ENCODE measurements at regions not wholly inside any gene's neighbourhood (a gene's known extent, or its start where the extent isn't known, plus 50 kb on each side); places are given as distances from the start of the nearest gene placed in this dataset.

GRCh38 chr14:58765418-58765831 is 127.7 kb downstream of the DACT1 start:
- POLR2A ChIA-PET, result no interaction called here
- CTCF ChIA-PET, result interaction anchor here (2.1 kb wide), 1 partner anchor 264 kb away, joined by 5 read pairs; no protein-coding TSS in a partner anchor
- no peak for ATAC-seq
- H3K4me3 Mint-ChIP-seq, result no peak overlapping the region
- H3K27ac Mint-ChIP-seq, result no peak overlapping the region
- H3K9me3 Mint-ChIP-seq, result no peaks in the 10 kb centered on the region
- H3K27me3 Mint-ChIP-seq (ENCODE audit: low read depth), result peaks cover 70% of the 10 kb centered on the region
- no peak for DNase-seq (ENCODE audit: low spot score)
- peaks cover 23% of the 10 kb centered on the region for H3K4me1 Mint-ChIP-seq
- H3K36me3 Mint-ChIP-seq, result no peaks in the 10 kb centered on the region
- TF ChIP-seq, protein P1, sequence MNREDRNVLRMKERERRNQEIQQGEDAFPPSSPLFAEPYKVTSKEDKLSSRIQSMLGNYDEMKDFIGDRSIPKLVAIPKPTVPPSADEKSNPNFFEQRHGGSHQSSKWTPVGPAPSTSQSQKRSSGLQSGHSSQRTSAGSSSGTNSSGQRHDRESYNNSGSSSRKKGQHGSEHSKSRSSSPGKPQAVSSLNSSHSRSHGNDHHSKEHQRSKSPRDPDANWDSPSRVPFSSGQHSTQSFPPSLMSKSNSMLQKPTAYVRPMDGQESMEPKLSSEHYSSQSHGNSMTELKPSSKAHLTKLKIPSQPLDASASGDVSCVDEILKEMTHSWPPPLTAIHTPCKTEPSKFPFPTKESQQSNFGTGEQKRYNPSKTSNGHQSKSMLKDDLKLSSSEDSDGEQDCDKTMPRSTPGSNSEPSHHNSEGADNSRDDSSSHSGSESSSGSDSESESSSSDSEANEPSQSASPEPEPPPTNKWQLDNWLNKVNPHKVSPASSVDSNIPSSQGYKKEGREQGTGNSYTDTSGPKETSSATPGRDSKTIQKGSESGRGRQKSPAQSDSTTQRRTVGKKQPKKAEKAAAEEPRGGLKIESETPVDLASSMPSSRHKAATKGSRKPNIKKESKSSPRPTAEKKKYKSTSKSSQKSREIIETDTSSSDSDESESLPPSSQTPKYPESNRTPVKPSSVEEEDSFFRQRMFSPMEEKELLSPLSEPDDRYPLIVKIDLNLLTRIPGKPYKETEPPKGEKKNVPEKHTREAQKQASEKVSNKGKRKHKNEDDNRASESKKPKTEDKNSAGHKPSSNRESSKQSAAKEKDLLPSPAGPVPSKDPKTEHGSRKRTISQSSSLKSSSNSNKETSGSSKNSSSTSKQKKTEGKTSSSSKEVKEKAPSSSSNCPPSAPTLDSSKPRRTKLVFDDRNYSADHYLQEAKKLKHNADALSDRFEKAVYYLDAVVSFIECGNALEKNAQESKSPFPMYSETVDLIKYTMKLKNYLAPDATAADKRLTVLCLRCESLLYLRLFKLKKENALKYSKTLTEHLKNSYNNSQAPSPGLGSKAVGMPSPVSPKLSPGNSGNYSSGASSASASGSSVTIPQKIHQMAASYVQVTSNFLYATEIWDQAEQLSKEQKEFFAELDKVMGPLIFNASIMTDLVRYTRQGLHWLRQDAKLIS (CRISPR knock-in tag; IDR thresholded peaks at IDR 0.05; ENCODE audit: borderline replicate concordance), result no peak
- no peak for TF ChIP-seq RELA (CRISPR knock-in tag; IDR thresholded peaks at IDR 0.05; ENCODE audit: borderline replicate concordance)
- TF ChIP-seq ELF4 (CRISPR knock-in tag; IDR thresholded peaks at IDR 0.05; ENCODE audit: low read depth), result no peak
- TF ChIP-seq TEAD1 (CRISPR knock-in tag; IDR thresholded peaks at IDR 0.05), result no peak
- no peak for TF ChIP-seq FOXP1 (CRISPR knock-in tag; IDR thresholded peaks at IDR 0.05; ENCODE audit: borderline replicate concordance)
- TF ChIP-seq AR (CRISPR knock-in tag; IDR thresholded peaks at IDR 0.05), result no peak
- no peak for TF ChIP-seq NR2C2 (CRISPR knock-in tag; IDR thresholded peaks at IDR 0.05)

DNA sequence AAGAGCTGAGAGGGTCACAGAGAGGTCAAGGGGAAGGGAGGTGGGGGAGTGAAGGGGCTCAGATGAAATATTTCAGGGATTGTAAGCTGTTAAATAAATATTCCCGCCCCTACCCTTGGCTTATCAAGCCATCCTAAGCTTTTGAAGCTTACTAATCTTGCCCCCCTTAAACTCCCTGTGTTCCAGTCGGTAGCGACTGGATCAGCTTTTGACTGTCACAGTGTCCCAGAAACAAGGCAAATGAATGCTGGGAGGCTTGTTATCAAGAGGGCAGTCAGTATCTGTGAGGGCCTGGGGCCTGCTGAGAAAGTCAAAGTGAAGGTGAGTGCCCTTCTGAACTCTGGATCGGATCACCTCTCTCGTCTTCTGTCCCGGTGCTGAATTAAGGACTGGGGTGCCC is 128.1 kb downstream of the DACT1 start:
- no peak overlapping the region for H3K4me3 Mint-ChIP-seq
- no peak for DNase-seq (ENCODE audit: low spot score)
- no peaks in the 10 kb centered on the region for H3K36me3 Mint-ChIP-seq
- ATAC-seq, result no peak
- H3K27me3 Mint-ChIP-seq (ENCODE audit: low read depth), result peaks cover 75% of the 10 kb centered on the region
- ChIA-PET CTCF (interaction anchor here (2.1 kb wide), 1 partner anchor 264 kb away, joined by 5 read pairs; no protein-coding TSS in a partner anchor), POLR2A (no interaction called here)
- H3K4me1 Mint-ChIP-seq, result peaks cover 26% of the 10 kb centered on the region
- TF ChIP-seq ZNF532 (CRISPR knock-in tag; IDR thresholded peaks at IDR 0.05; ENCODE audit: borderline replicate concordance) (no peak), FOXK1 (CRISPR knock-in tag; IDR thresholded peaks at IDR 0.05) (no peak), CBFB (CRISPR knock-in tag; IDR thresholded peaks at IDR 0.05; ENCODE audit: low read depth) (no peak), TEAD1 (CRISPR knock-in tag; IDR thresholded peaks at IDR 0.05) (no peak), ZNF416 (CRISPR knock-in tag; IDR thresholded peaks at IDR 0.05) (no peak), JUN (CRISPR knock-in tag; IDR thresholded peaks at IDR 0.05) (no peak), CREB1 (CRISPR knock-in tag; IDR thresholded peaks at IDR 0.05) (no peak), SMAD3 (CRISPR knock-in tag; IDR thresholded peaks at IDR 0.05; ENCODE audit: borderline replicate concordance) (no peak), ZBTB21 (CRISPR knock-in tag; IDR thresholded peaks at IDR 0.05; ENCODE audit: borderline replicate concordance) (no peak), ELF4 (CRISPR knock-in tag; IDR thresholded peaks at IDR 0.05; ENCODE audit: low read depth) (no peak), ZNF263 (CRISPR knock-in tag; IDR thresholded peaks at IDR 0.05; ENCODE audit: low read depth) (no peak), CREM (CRISPR knock-in tag; IDR thresholded peaks at IDR 0.05) (no peak), ZNF671 (CRISPR knock-in tag; IDR thresholded peaks at IDR 0.05) (no peak)
- TF ChIP-seq, protein P2, sequence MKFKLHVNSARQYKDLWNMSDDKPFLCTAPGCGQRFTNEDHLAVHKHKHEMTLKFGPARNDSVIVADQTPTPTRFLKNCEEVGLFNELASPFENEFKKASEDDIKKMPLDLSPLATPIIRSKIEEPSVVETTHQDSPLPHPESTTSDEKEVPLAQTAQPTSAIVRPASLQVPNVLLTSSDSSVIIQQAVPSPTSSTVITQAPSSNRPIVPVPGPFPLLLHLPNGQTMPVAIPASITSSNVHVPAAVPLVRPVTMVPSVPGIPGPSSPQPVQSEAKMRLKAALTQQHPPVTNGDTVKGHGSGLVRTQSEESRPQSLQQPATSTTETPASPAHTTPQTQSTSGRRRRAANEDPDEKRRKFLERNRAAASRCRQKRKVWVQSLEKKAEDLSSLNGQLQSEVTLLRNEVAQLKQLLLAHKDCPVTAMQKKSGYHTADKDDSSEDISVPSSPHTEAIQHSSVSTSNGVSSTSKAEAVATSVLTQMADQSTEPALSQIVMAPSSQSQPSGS (CRISPR knock-in tag; IDR thresholded peaks at IDR 0.05; ENCODE audit: borderline replicate concordance, low read depth), result no peak
- TF ChIP-seq, protein P3, sequence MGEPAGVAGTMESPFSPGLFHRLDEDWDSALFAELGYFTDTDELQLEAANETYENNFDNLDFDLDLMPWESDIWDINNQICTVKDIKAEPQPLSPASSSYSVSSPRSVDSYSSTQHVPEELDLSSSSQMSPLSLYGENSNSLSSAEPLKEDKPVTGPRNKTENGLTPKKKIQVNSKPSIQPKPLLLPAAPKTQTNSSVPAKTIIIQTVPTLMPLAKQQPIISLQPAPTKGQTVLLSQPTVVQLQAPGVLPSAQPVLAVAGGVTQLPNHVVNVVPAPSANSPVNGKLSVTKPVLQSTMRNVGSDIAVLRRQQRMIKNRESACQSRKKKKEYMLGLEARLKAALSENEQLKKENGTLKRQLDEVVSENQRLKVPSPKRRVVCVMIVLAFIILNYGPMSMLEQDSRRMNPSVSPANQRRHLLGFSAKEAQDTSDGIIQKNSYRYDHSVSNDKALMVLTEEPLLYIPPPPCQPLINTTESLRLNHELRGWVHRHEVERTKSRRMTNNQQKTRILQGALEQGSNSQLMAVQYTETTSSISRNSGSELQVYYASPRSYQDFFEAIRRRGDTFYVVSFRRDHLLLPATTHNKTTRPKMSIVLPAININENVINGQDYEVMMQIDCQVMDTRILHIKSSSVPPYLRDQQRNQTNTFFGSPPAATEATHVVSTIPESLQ (CRISPR knock-in tag; IDR thresholded peaks at IDR 0.05), result no peak
- H3K9me3 Mint-ChIP-seq, result no peaks in the 10 kb centered on the region
- no peak overlapping the region for H3K27ac Mint-ChIP-seq
